ENCODE measurements at regions not wholly inside any gene's neighbourhood (a gene's known extent, or its start where the extent isn't known, plus 50 kb on each side); places are given as distances from the start of the nearest gene placed in this dataset.

DNA sequence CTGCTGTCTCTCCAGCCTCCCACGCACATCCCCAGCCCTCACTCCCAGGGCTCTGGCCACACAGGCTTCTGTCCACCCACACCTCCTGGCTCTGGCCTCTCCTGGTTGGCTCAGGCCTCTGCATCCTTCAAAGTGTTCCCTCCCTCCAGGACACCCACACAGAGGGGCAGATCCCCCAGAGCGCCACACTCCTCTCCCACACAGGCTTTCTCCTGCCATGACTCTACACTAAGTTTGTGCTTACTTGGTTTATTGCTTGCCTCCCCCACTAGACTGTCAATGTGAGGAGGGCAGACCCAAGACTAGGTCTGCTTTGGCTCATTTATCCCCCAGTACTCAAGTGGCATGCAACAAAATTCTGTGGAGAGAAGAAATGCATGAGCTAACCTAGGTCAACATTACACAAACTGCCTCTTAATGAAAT is 67.0 kb upstream of the SPOCK1 start:
- Histone ChIP-seq H3K4me1 (ENCODE audit: control insufficient read depth in 4 of 4, insufficient read depth in 4 of 4, low read length in 3 of 4) (no peaks in the 10 kb centered on the region), H3K27me3 (ENCODE audit: control insufficient read depth in 4 of 4, insufficient read depth in 4 of 4, low read length in 3 of 4) (no peaks in the 10 kb centered on the region), H3K36me3 (ENCODE audit: control insufficient read depth in 4 of 4, insufficient read depth in 3 of 4, low read depth in 1 of 4, low read length in 3 of 4) (no peaks in the 10 kb centered on the region), H3K9me3 (ENCODE audit: control insufficient read depth in 4 of 4, low read length in 3 of 4) (no peaks in the 10 kb centered on the region), H3K27ac (ENCODE audit: low read depth in 1 of 2, low read length in 2 of 2) (no peak overlapping the region), H3K9ac (ENCODE audit: low read depth in 1 of 2, low read length in 2 of 2) (no peak overlapping the region), H3K4me3 (ENCODE audit: low read depth in 1 of 3, low read length in 3 of 3) (no peak overlapping the region)
- TF ChIP-seq RAD21 (IDR thresholded peaks at IDR 0.05) (no peak), HNF4A (conservative IDR thresholded peaks at IDR 0.05) (no peak), FOXA1 (IDR thresholded peaks at IDR 0.05) (no peak), GABPA (IDR thresholded peaks at IDR 0.05 in 1 of 2, conservative IDR thresholded peaks at IDR 0.05 in 1 of 2) (no peak), TAF1 (conservative IDR thresholded peaks at IDR 0.05) (no peak), MAX (IDR thresholded peaks at IDR 0.05) (no peak), YY1 (IDR thresholded peaks at IDR 0.05) (no peak), FOXA2 (IDR thresholded peaks at IDR 0.05) (no peak), JUND (IDR thresholded peaks at IDR 0.05) (no peak), HNF4G (IDR thresholded peaks at IDR 0.05) (no peak), ZBTB33 (IDR thresholded peaks at IDR 0.05) (no peak), REST (IDR thresholded peaks at IDR 0.05) (no peak)
- TF ChIP-seq, protein P1, sequence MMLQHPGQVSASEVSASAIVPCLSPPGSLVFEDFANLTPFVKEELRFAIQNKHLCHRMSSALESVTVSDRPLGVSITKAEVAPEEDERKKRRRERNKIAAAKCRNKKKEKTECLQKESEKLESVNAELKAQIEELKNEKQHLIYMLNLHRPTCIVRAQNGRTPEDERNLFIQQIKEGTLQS (IDR thresholded peaks at IDR 0.05) = no peak
- TF ChIP-seq, protein P2, sequence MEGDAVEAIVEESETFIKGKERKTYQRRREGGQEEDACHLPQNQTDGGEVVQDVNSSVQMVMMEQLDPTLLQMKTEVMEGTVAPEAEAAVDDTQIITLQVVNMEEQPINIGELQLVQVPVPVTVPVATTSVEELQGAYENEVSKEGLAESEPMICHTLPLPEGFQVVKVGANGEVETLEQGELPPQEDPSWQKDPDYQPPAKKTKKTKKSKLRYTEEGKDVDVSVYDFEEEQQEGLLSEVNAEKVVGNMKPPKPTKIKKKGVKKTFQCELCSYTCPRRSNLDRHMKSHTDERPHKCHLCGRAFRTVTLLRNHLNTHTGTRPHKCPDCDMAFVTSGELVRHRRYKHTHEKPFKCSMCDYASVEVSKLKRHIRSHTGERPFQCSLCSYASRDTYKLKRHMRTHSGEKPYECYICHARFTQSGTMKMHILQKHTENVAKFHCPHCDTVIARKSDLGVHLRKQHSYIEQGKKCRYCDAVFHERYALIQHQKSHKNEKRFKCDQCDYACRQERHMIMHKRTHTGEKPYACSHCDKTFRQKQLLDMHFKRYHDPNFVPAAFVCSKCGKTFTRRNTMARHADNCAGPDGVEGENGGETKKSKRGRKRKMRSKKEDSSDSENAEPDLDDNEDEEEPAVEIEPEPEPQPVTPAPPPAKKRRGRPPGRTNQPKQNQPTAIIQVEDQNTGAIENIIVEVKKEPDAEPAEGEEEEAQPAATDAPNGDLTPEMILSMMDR (IDR thresholded peaks at IDR 0.05; ENCODE audit: low read depth, low read length, missing input control) = no peak
- 88% methylated on average over 2 of the region's 2 CpGs for whole genome bisulfite sequencing
- no peak for DNase-seq (ENCODE audit: low spot score)

- H3K9ac ChIP-seq (ENCODE audit: low read depth in 1 of 2, low read length in 2 of 2) = no peak overlapping the region
- no peak overlapping the region for H3K27ac ChIP-seq (ENCODE audit: low read depth in 1 of 2, low read length in 2 of 2)
- DNase-seq (ENCODE audit: low spot score) = no peak
- H3K36me3 ChIP-seq (ENCODE audit: control insufficient read depth in 4 of 4, insufficient read depth in 3 of 4, low read depth in 1 of 4, low read length in 3 of 4) = no peaks in the 10 kb centered on the region
- no peaks in the 10 kb centered on the region for H3K4me1 ChIP-seq (ENCODE audit: control insufficient read depth in 4 of 4, insufficient read depth in 4 of 4, low read length in 3 of 4)
- H3K4me3 ChIP-seq (ENCODE audit: low read depth in 1 of 3, low read length in 3 of 3) = no peak overlapping the region
- H3K27me3 ChIP-seq (ENCODE audit: control insufficient read depth in 4 of 4, insufficient read depth in 4 of 4, low read length in 3 of 4) = no peaks in the 10 kb centered on the region
- H3K9me3 ChIP-seq (ENCODE audit: control insufficient read depth in 4 of 4, low read length in 3 of 4) = no peaks in the 10 kb centered on the region
- 90% methylated on average over 3 of the region's 3 CpGs for WGBS
- TF ChIP-seq HNF4G (IDR thresholded peaks at IDR 0.05) (no peak), TAF1 (conservative IDR thresholded peaks at IDR 0.05) (no peak), HNF4A (conservative IDR thresholded peaks at IDR 0.05) (no peak), FOXA1 (IDR thresholded peaks at IDR 0.05) (no peak), FOXA2 (IDR thresholded peaks at IDR 0.05) (no peak), RXRA (IDR thresholded peaks at IDR 0.05) (no peak), NR2F2 (IDR thresholded peaks at IDR 0.05) (no peak), MAX (IDR thresholded peaks at IDR 0.05) (no peak), SP1 (IDR thresholded peaks at IDR 0.05) (no peak), YY1 (IDR thresholded peaks at IDR 0.05) (no peak), GABPA (IDR thresholded peaks at IDR 0.05 in 1 of 2, conservative IDR thresholded peaks at IDR 0.05 in 1 of 2) (no peak), JUND (IDR thresholded peaks at IDR 0.05) (no peak), EGR1 (IDR thresholded peaks at IDR 0.05; ENCODE audit: low read depth in 2 of 2) (no peak)
- TF ChIP-seq, protein P2 (IDR thresholded peaks at IDR 0.05; ENCODE audit: low read depth, low read length, missing input control) = no peak
- TF ChIP-seq, protein P1 (IDR thresholded peaks at IDR 0.05) = no peak
Observed at GRCh38 chr5:137565450-137565849, 66.3 kb upstream of the SPOCK1 start.
